ENCODE measurements at regions not wholly inside any gene's neighbourhood (a gene's known extent, or its start where the extent isn't known, plus 50 kb on each side); places are given as distances from the start of the nearest gene placed in this dataset.

DNA sequence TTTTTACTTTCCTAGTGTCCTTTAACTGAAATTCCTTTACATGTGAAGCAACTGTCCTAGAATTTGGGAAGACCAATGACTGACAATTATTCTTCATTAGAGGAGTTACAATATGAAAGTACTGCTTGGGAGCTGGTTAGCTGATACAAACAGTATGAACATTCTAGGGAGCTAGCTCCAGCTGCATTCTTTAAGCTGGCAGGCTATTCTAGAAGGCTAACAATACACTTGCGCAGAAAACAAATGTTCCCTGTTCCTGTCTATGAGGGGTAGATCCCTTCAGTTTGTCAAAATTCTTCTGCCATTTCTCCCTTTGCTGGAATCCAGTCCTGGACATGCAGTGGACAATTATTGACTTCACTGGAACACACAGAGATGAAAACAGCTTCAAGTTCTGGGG, 60.2 kb upstream of the NANOGP8 start:
- H2BK12ac ChIP-seq (ENCODE audit: insufficient read length, low read depth, low read length): no peak overlapping the region
- TF ChIP-seq CTCF (conservative IDR thresholded peaks at IDR 0.05): no peak
- no peaks in the 10 kb centered on the region for H3K36me3 Mint-ChIP-seq (ENCODE audit: insufficient read depth in 1 of 3, low read depth in 3 of 3)
- no peak overlapping the region for H3T11ph ChIP-seq (ENCODE audit: low read length)
- no peaks in the 10 kb centered on the region for H3K4me1 Mint-ChIP-seq
- H2AK5ac ChIP-seq (ENCODE audit: insufficient read length, low read length): no peak overlapping the region
- WGBS (ENCODE audit: extremely low coverage, insufficient read length, low lambda C conversion rate): no CpG with 5 or more reads among the region's 1 CpG
- H3K23me2 ChIP-seq (ENCODE audit: insufficient read length, low read depth, low read length, poor library complexity, severe bottlenecking): no peaks in the 10 kb centered on the region
- no peak overlapping the region for H2AFZ ChIP-seq (ENCODE audit: low read length)
- no peak overlapping the region for H4K91ac ChIP-seq (ENCODE audit: insufficient read length, low read depth, low read length)
- H3K27me3 ChIP-seq (ENCODE audit: insufficient read depth, low read length): no peaks in the 10 kb centered on the region
- no peak overlapping the region for H3K18ac ChIP-seq (ENCODE audit: insufficient read length, low read depth, low read length)
- no peak overlapping the region for H3K27ac Mint-ChIP-seq
- no peak overlapping the region for H3K4me2 ChIP-seq (ENCODE audit: insufficient read depth, insufficient read length, low read length)
- no peak overlapping the region for H3K9ac ChIP-seq (ENCODE audit: extremely low read depth, insufficient read length, low read length)
- no peak overlapping the region for H3K23ac ChIP-seq (ENCODE audit: insufficient read length, low read depth, low read length)
- no peaks in the 10 kb centered on the region for H3K27me3 Mint-ChIP-seq (ENCODE audit: low read depth)
- DNase-seq: no peak
- no peak overlapping the region for H4K8ac ChIP-seq (replicated peaks; ENCODE audit: insufficient read length, low read depth, low read length)
- H3K79me1 ChIP-seq (ENCODE audit: insufficient read depth, low read depth, low read length, poor library complexity, severe bottlenecking): no peaks in the 10 kb centered on the region
- H2BK5ac ChIP-seq (ENCODE audit: insufficient read length, low read length): no peak overlapping the region
- no peaks in the 10 kb centered on the region for H3K79me2 ChIP-seq (ENCODE audit: insufficient read depth, low read length)
- no peak overlapping the region for H3K56ac ChIP-seq (ENCODE audit: insufficient read length, low read depth, low read length)
- no peak overlapping the region for H3K4me3 Mint-ChIP-seq
- no peak overlapping the region for H2BK120ac ChIP-seq (ENCODE audit: low read depth, low read length, poor library complexity, severe bottlenecking)
- no peak overlapping the region for H3K27ac ChIP-seq (ENCODE audit: insufficient read length, low read depth, low read length)
- no peak overlapping the region for H3K14ac ChIP-seq (ENCODE audit: insufficient read depth, low read length)
- H4K20me1 ChIP-seq (ENCODE audit: control insufficient read depth, insufficient read depth, insufficient read length): no peaks in the 10 kb centered on the region
- H3K9me3 Mint-ChIP-seq: no peaks in the 10 kb centered on the region
- H3K9me3 ChIP-seq (ENCODE audit: control insufficient read depth, low read depth, low read length): no peaks in the 10 kb centered on the region
- H3K4me1 ChIP-seq (ENCODE audit: insufficient read depth, low read length): no peaks in the 10 kb centered on the region
- no peak overlapping the region for H2BK15ac ChIP-seq (ENCODE audit: low read depth, low read length)
- no peak overlapping the region for H2BK20ac ChIP-seq (ENCODE audit: low read depth, low read length, poor library complexity, severe bottlenecking)
- H3K4ac ChIP-seq (ENCODE audit: low read depth, low read length): no peak overlapping the region
- no peak overlapping the region for H4K5ac ChIP-seq (ENCODE audit: insufficient read length, low read depth, low read length)
